Uterus (tissue), 3 donors: ENCODE measurements at regions not wholly inside any gene's neighbourhood (a gene's known extent, or its start where the extent isn't known, plus 50 kb on each side); places are given as distances from the start of the nearest gene placed in this dataset.

Experiments
- DNase-seq, 2 donors: peaks; one replicate each; pipeline ENCODE4 v3.0.0-alpha.2; 2019 to 2020
- H3K27ac ChIP-seq, 2 donors: fragments of 200-600 bp; sonication (generic); 1 replicate in 1 of 2; 2 replicates in 1 of 2; pipeline ENCODE4 v1.5.1; 2016 to 2018
- H3K27me3 ChIP-seq, 2 donors: fragments of 200-600 bp; sonication (generic); one replicate each; pipeline ENCODE4 v1.5.1; 2018 to 2019; ENCODE audit warnings: control low read depth in 1 of 2
- H3K36me3 ChIP-seq, 2 donors: fragments of 200-600 bp; sonication (generic); one replicate each; pipeline ENCODE4 v1.5.1; 2019; ENCODE audit warnings: control low read depth in 1 of 2
- H3K4me1 ChIP-seq, 2 donors: fragments of 200-600 bp; sonication (generic); one replicate each; pipeline ENCODE4 v1.5.1; 2018 to 2019; ENCODE audit warnings: control low read depth in 1 of 2
- H3K4me3 ChIP-seq, 2 donors: fragments of 200-600 bp; sonication (generic); 1 replicate in 1 of 2; 2 replicates in 1 of 2; pipeline ENCODE4 v1.5.1; 2018 to 2019; ENCODE audit warnings: mild to moderate bottlenecking in 1 of 2
- H3K9me3 ChIP-seq, 2 donors: fragments of 200-600 bp; sonication (generic); one replicate each; pipeline ENCODE4 v1.5.1; 2019; ENCODE audit warnings: control low read depth in 1 of 2
- POLR2A ChIP-seq, 2 donors: fragments of 450-650 bp; IDR thresholded peaks; one replicate each; pipeline ENCODE4 v1.6.1; 2016; ENCODE audit warnings: antibody characterized with exemption in 2 of 2, mild to moderate bottlenecking in 1 of 2, moderate library complexity in 1 of 2
- intact Hi-C: fragments of 100-400 bp; cut with DNase I; formaldehyde crosslinking; loops from one replicate; pipeline ENCODE4 v1.15.1; 2023; ENCODE audit warnings: low total_unique reads
- TF ChIP-seq, protein P1 (sequence below), 4 experiments: fragments of 200-600 bp in 2 of 4; fragments of 450-650 bp in 2 of 4; sonication (generic) in 2 of 4; IDR thresholded peaks; one replicate each; pipeline ENCODE4 v1.5.1; 2016 to 2019; ENCODE audit warnings: antibody characterized with exemption in 4 of 4, mild to moderate bottlenecking in 2 of 4, moderate library complexity in 1 of 4
- donor health status: DM: yes; HTN: yes; CAD: no.

- H3K27me3 ChIP-seq = no peaks in the 10 kb centered on the region
- no peak overlapping the region for H3K4me3 ChIP-seq
- H3K27ac ChIP-seq = no peak overlapping the region
- intact Hi-C loops = no loop called here
- H3K9me3 ChIP-seq = no peaks in the 10 kb centered on the region
- no peaks in the 10 kb centered on the region for H3K4me1 ChIP-seq
- no peak for DNase-seq
- H3K36me3 ChIP-seq = no peaks in the 10 kb centered on the region
- TF ChIP-seq POLR2A (IDR thresholded peaks at IDR 0.05) = no peak
- TF ChIP-seq, protein P1, sequence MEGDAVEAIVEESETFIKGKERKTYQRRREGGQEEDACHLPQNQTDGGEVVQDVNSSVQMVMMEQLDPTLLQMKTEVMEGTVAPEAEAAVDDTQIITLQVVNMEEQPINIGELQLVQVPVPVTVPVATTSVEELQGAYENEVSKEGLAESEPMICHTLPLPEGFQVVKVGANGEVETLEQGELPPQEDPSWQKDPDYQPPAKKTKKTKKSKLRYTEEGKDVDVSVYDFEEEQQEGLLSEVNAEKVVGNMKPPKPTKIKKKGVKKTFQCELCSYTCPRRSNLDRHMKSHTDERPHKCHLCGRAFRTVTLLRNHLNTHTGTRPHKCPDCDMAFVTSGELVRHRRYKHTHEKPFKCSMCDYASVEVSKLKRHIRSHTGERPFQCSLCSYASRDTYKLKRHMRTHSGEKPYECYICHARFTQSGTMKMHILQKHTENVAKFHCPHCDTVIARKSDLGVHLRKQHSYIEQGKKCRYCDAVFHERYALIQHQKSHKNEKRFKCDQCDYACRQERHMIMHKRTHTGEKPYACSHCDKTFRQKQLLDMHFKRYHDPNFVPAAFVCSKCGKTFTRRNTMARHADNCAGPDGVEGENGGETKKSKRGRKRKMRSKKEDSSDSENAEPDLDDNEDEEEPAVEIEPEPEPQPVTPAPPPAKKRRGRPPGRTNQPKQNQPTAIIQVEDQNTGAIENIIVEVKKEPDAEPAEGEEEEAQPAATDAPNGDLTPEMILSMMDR (IDR thresholded peaks at IDR 0.05) = no peak
Observed at GRCh38 chr4:123096038-123096437, 173.6 kb upstream of the NUDT6 start.

DNA sequence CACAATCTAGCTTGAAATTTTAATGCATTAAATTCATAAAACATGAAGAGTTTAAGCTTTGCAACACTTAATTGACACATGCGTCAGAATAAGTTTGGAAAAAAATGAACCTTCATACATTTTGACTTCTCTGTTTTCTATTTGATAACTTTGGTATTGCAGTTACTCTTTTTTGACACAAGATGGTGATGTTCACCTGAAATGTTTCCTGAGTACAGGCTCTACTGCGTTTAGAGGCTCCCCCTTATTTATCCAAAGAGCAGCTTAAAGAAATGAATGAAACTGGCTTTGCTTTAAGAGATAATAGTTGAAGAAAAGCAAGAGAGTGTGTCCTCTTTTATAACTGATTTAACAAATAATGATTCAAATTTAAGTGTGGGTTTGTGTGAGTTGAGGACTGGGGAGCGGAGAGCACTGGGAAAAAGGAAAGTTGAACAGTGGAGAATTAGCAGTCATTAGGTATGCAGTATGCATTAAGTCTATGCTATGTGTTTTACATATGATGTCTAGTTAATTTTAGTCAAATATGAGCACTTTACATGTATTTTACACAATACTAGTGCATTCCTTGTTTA lies 180.6 kb upstream of the NUDT6 start:
- no peaks in the 10 kb centered on the region for H3K36me3 ChIP-seq
- peaks cover 0 to 5% of the 10 kb centered on the region in 2 donors for H3K4me1 ChIP-seq
- no peaks in the 10 kb centered on the region for H3K27me3 ChIP-seq
- DNase-seq = no peak
- no peaks in the 10 kb centered on the region for H3K9me3 ChIP-seq
- intact Hi-C loops = no loop called here
- no peak overlapping the region for H3K27ac ChIP-seq
- H3K4me3 ChIP-seq = no peak overlapping the region
- TF ChIP-seq POLR2A (IDR thresholded peaks at IDR 0.05) = no peak
- TF ChIP-seq, protein P1 (IDR thresholded peaks at IDR 0.05) = peak; percentile 56 to 72 (median 66)

DNA sequence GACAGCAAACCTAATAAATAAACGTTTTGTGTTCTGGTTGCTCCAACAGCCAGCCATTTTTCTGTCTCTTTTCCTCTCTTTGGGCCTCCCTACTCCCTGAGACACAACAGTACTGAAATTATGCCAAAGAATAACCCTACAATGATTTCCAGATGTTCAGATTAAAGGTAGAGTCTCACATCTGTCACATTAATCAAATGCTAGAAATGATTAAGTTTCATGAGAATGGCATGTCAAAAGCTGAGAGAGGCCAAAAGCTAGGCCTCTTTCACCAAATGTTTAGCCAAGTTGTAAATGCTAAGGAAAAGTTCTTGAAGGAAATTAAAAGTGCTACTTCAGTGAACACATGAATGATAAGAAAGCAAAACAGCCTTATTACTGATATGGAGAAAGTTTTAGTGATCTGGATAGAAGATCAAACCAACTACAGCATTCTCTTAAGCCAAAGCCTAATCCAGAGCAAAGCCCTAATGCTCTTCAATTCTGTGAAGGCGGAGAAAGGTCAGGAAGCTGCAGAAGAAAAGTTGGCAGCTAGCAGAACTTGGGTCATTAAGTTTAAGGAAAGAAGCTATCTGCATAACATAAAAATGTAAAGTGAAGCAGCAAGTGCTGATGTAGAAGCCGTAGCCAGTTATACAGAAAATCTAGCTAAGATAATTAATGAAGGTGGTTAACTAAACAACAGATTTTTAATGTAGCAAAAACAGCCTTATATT lies 182.1 kb upstream of the NUDT6 start:
- H3K27me3 ChIP-seq = no peaks in the 10 kb centered on the region
- H3K36me3 ChIP-seq = no peaks in the 10 kb centered on the region
- no peak for TF ChIP-seq POLR2A (IDR thresholded peaks at IDR 0.05)
- TF ChIP-seq, protein P1 (IDR thresholded peaks at IDR 0.05) = no peak
- no peak for DNase-seq
- no peak overlapping the region for H3K4me3 ChIP-seq
- intact Hi-C loops = no loop called here
- H3K27ac ChIP-seq = no peak overlapping the region
- H3K9me3 ChIP-seq = no peaks in the 10 kb centered on the region
- H3K4me1 ChIP-seq = peaks cover 0 to 5% of the 10 kb centered on the region in 2 donors

GRCh38 chr4:123105026-123105420 lies 182.6 kb upstream of the NUDT6 start:
- H3K27ac ChIP-seq = no peak overlapping the region

GRCh38 chr4:123106747-123107146 lies 184.3 kb upstream of the NUDT6 start:
- Histone ChIP-seq H3K36me3 (no peaks in the 10 kb centered on the region), H3K9me3 (no peaks in the 10 kb centered on the region), H3K4me3 (no peak overlapping the region), H3K27me3 (no peaks in the 10 kb centered on the region), H3K4me1 (peaks cover 0 to 5% of the 10 kb centered on the region in 2 donors), H3K27ac (no peak overlapping the region)
- intact Hi-C loops = no loop called here
- no peak for DNase-seq
- TF ChIP-seq, protein P1 (IDR thresholded peaks at IDR 0.05) = no peak
- no peak for TF ChIP-seq POLR2A (IDR thresholded peaks at IDR 0.05)

More at GRCh38 chr4:123105026-123105420, 182.6 kb upstream of the NUDT6 start:
- Histone ChIP-seq H3K36me3 (no peaks in the 10 kb centered on the region), H3K27me3 (no peaks in the 10 kb centered on the region), H3K4me1 (peaks cover 0 to 5% of the 10 kb centered on the region in 2 donors), H3K4me3 (no peak overlapping the region), H3K9me3 (no peaks in the 10 kb centered on the region)
- TF ChIP-seq, protein P1 (IDR thresholded peaks at IDR 0.05) = no peak
- TF ChIP-seq POLR2A (IDR thresholded peaks at IDR 0.05) = no peak
- DNase-seq = no peak
- intact Hi-C loops = no loop called here
